Esophagus muscularis mucosa (tissue), 4 donors: ENCODE measurements at regions not wholly inside any gene's neighbourhood (a gene's known extent, or its start where the extent isn't known, plus 50 kb on each side); places are given as distances from the start of the nearest gene placed in this dataset.

Source experiments
- DNase-seq: peaks from one replicate; pipeline ENCODE4 v3.0.0-alpha.2; 2017; ENCODE audit errors: extremely low spot score
- H3K27ac ChIP-seq, 4 donors: fragments of 200-600 bp; sonication (generic); replicated peaks in 1 of 4; 1 replicate in 3 of 4; 2 replicates in 1 of 4; pipeline ENCODE4 v1.5.1; 2016 to 2019; ENCODE audit warnings: mild to moderate bottlenecking in 1 of 4
- H3K27me3 ChIP-seq, 4 donors: fragments of 200-600 bp; sonication (generic); one replicate each; pipeline versions ENCODE4 v1.5.1 to v1.6.0; 2016 to 2019
- H3K36me3 ChIP-seq, 4 donors: fragments of 200-600 bp; sonication (generic); one replicate each; pipeline ENCODE4 v1.5.1; 2016 to 2019
- H3K4me1 ChIP-seq, 4 donors: fragments of 200-600 bp; sonication (generic); one replicate each; pipeline ENCODE4 v1.5.1; 2016 to 2019
- H3K4me3 ChIP-seq, 4 donors: fragments of 200-600 bp; sonication (generic); 1 replicate in 2 of 4; 2 replicates in 2 of 4; pipeline ENCODE4 v1.5.1; 2016 to 2019; ENCODE audit warnings: mild to moderate bottlenecking in 4 of 4, moderate library complexity in 1 of 4
- H3K9me3 ChIP-seq, 4 donors: fragments of 200-600 bp; sonication (generic); 1 replicate in 3 of 4; 2 replicates in 1 of 4; pipeline ENCODE4 v1.5.1; 2016 to 2019
- CTCF ChIP-seq, 3 experiments: fragments of 200-600 bp in 2 of 3; fragments of 450-650 bp in 1 of 3; sonication (generic) in 2 of 3; IDR thresholded peaks; one replicate each; pipeline ENCODE4 v1.5.1; 2017 to 2019; ENCODE audit warnings: antibody characterized with exemption in 3 of 3, mild to moderate bottlenecking in 2 of 3, moderate library complexity in 1 of 3
- EP300 ChIP-seq: sonication (generic); formaldehyde crosslinking; IDR thresholded peaks from one replicate; pipeline ENCODE4 v1.6.1; 2017; ENCODE audit warnings: antibody characterized with exemption
- POLR2A ChIP-seq: fragments of 450-650 bp; IDR thresholded peaks from one replicate; pipeline ENCODE4 v1.6.1; 2017; ENCODE audit warnings: antibody characterized with exemption, moderate library complexity, mild to moderate bottlenecking, low read depth
- POLR2AphosphoS5 ChIP-seq, 2 donors: sonication (generic); formaldehyde crosslinking; IDR thresholded peaks; one replicate each; pipeline ENCODE4 v1.6.1; 2017; ENCODE audit warnings: antibody characterized with exemption in 2 of 2
- WGBS: methylation state at CpG from one replicate; pipeline ENCODE4 v1.1.5; 2018; 5-methylcytosine and 5-hydroxymethylcytosine counted together
- intact Hi-C: fragments of 100-400 bp; cut with DNase I; formaldehyde crosslinking; loops from one replicate; pipeline ENCODE4 v1.15.1; 2023

DNA sequence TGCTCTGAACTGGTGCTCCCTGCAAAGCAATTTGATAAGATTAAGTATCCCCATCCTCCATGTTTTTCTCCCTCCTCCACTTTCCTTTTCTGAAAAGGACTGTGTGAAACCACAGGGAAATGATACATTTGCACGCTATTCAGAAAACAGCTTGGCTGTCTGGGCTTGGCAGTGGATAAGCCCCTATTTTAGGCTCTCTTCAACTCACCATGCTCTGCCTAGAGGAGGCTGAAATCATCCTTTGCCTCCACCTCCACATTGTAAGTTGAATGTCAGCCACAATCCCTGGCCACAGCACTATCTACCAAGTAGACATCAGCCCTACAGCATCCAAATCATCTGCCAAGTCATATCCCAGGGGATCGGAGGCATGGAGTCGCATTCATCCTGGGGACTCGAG, 642.3 kb downstream of the RPS29 start:
- Histone ChIP-seq H3K4me3 (no peak overlapping the region), H3K36me3 (no peaks in the 10 kb centered on the region), H3K9me3 (no peaks in the 10 kb centered on the region), H3K27me3 (no peaks in the 10 kb centered on the region), H3K4me1 (no peaks in the 10 kb centered on the region), H3K27ac (no peak overlapping the region)
- WGBS: 94% methylated on average over 4 of the region's 4 CpGs
- TF ChIP-seq POLR2A: no peak
- no peak for TF ChIP-seq EP300
- intact Hi-C loops: no loop called here
- no peak for DNase-seq

- TF ChIP-seq CTCF (IDR thresholded peaks at IDR 0.05): no peak
- no peak for TF ChIP-seq POLR2A
- peak; percentile 23 to 28 for TF ChIP-seq POLR2AphosphoS5 (IDR thresholded peaks at IDR 0.05)
- no peak for DNase-seq
- peak overlapping the region; percentile 48 to 75 (median 60) for H3K27ac ChIP-seq
Measured at GRCh38 chr14:48937541-48938195, 648.5 kb downstream of the RPS29 start.

GRCh38 chr14:48936849-48937248, 649.3 kb downstream of the RPS29 start:
- peaks cover 0 to 38% (median 22%) of the 10 kb centered on the region in 4 donors for H3K4me1 ChIP-seq
- no peaks in the 10 kb centered on the region for H3K27me3 ChIP-seq
- DNase-seq: no peak
- no peak for TF ChIP-seq EP300
- TF ChIP-seq CTCF (IDR thresholded peaks at IDR 0.05): no peak
- TF ChIP-seq POLR2A: no peak
- no peak for TF ChIP-seq POLR2AphosphoS5 (IDR thresholded peaks at IDR 0.05)
- no peaks in the 10 kb centered on the region for H3K36me3 ChIP-seq
- intact Hi-C loops: no loop called here
- H3K27ac ChIP-seq: peak overlapping the region; percentile 48 to 75 (median 66)
- H3K4me3 ChIP-seq: no peak overlapping the region
- H3K9me3 ChIP-seq: no peaks in the 10 kb centered on the region
- WGBS: 31% methylated on average over 1 of the region's 1 CpG

More at GRCh38 chr14:48937541-48938195, 648.5 kb downstream of the RPS29 start:
- peaks cover 0 to 38% (median 22%) of the 10 kb centered on the region in 4 donors for H3K4me1 ChIP-seq
- no peaks in the 10 kb centered on the region for H3K9me3 ChIP-seq
- H3K36me3 ChIP-seq: no peaks in the 10 kb centered on the region
- intact Hi-C loops: no loop called here
- no peak overlapping the region for H3K4me3 ChIP-seq
- WGBS: 20% methylated on average over 10 of the region's 10 CpGs
- no peaks in the 10 kb centered on the region for H3K27me3 ChIP-seq

DNA sequence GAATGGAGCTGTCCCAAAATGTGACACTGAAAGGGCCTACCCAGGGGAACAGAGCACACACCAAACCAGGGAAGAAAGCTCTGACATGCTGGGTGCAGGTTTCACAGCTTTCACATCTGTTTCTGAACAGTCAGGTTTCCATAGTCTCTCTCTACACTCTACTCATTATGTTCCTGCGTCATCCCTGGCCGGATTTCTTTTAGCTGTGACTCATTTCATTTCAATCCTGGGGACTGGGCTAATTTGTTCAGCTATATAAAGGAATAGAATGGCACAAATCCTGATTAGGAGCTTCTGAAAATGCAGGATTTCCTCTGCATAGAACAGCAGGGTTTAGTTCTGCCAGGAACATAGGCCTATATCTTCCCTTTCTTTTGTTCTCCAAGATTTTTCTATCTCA, 649.8 kb downstream of the RPS29 start:
- Histone ChIP-seq H3K27me3 (no peaks in the 10 kb centered on the region), H3K36me3 (no peaks in the 10 kb centered on the region), H3K9me3 (no peaks in the 10 kb centered on the region), H3K27ac (peak overlapping the region; percentile 63 to 75 (median 66)), H3K4me1 (peaks cover 0 to 38% (median 22%) of the 10 kb centered on the region in 4 donors), H3K4me3 (no peak overlapping the region)
- WGBS: 23% methylated on average over 2 of the region's 2 CpGs
- DNase-seq: no peak
- TF ChIP-seq CTCF (IDR thresholded peaks at IDR 0.05) (no peak), EP300 (no peak), POLR2A (no peak), POLR2AphosphoS5 (IDR thresholded peaks at IDR 0.05) (no peak)
- intact Hi-C loops: no loop called here

DNA sequence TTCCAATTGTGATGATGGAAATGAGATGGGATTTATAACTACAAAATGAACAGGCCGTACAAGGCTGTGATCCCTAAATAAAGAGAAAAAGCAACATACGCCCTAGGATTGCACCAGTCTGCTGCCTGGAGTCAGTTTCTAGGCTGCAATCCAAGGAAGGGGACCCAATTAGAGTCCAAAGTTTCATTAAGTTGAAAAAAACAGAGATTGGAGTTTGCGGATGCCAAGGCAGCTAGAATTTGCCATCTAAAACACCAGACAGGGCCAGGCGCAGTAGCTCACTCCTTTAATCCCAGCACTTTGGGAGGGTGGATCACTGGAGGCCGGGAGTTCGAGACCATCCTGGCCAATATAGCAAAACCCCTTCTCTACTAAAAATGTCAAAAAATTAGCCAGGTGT, 661.0 kb downstream of the RPS29 start:
- 95% methylated on average over 6 of the region's 6 CpGs for WGBS
- no peak overlapping the region for H3K4me3 ChIP-seq
- no peak for DNase-seq
- no peaks in the 10 kb centered on the region for H3K9me3 ChIP-seq
- H3K4me1 ChIP-seq: no peaks in the 10 kb centered on the region
- intact Hi-C loops: no loop called here
- TF ChIP-seq POLR2A (no peak), EP300 (no peak), CTCF (IDR thresholded peaks at IDR 0.05) (no peak), POLR2AphosphoS5 (IDR thresholded peaks at IDR 0.05) (no peak)
- no peak overlapping the region for H3K27ac ChIP-seq
- no peaks in the 10 kb centered on the region for H3K27me3 ChIP-seq
- H3K36me3 ChIP-seq: no peaks in the 10 kb centered on the region
